AG04449 (cell line): ENCODE measurements at regions not wholly inside any gene's neighbourhood (a gene's known extent, or its start where the extent isn't known, plus 50 kb on each side); places are given as distances from the start of the nearest gene placed in this dataset.

Source experiments
- CTCF ChIA-PET: fragments of 350-600 bp; formaldehyde crosslinking; extraction: SDS; loops from one replicate; lab custom pipeline; 2021; ENCODE audit warnings: antibody characterized with exemption; lab: Yijun Ruan, JAX
- POLR2A ChIA-PET: fragments of 400-600, 350-600 bp; formaldehyde crosslinking; extraction: SDS; loops from one replicate; lab custom pipeline; 2020; ENCODE audit warnings: antibody characterized with exemption, inconsistent platforms; lab: Yijun Ruan, JAX
- DNase-seq: peaks from one replicate; pipeline ENCODE4 v3.0.0-alpha.2; 2010; ENCODE audit warnings: low read depth, low spot score
- H3K4me3 ChIP-seq: 2 replicates; pipeline ENCODE4 v1.5.1; 2011; ENCODE audit warnings: low read depth, mild to moderate bottlenecking, control low read depth, low read length
- CTCF ChIP-seq: IDR thresholded peaks from one replicate; pipeline ENCODE4 v1.5.1; 2011; ENCODE audit warnings: mild to moderate bottlenecking, moderate library complexity, low read length, control low read depth, inconsistent platforms; ENCODE audit not compliant: insufficient read depth; ENCODE audit errors: missing control alignments

- ChIA-PET POLR2A (no interaction called here), CTCF (interaction anchor here (1.3 to 1.6 kb wide), 3 partner anchors 12 to 24 kb away, joined by 3 to 6 read pairs (median 4); no protein-coding TSS in a partner anchor)
- no peak overlapping the region for H3K4me3 ChIP-seq
- DNase-seq = no peak
- no peak for TF ChIP-seq CTCF
Measured at GRCh38 chr18:59044855-59045254, 94.8 kb upstream of the SEC11C start.

GRCh38 chr18:59047321-59048047 lies 92.2 kb upstream of the SEC11C start:
- POLR2A ChIA-PET = no interaction called here
- DNase-seq = no peak
- CTCF ChIA-PET = interaction anchor here (0.8 kb wide), 1 partner anchor 9 kb away, joined by 3 read pairs; no protein-coding TSS in a partner anchor
- TF ChIP-seq CTCF = no peak
- H3K4me3 ChIP-seq = no peak overlapping the region

GRCh38 chr18:59048048-59048363 lies 91.7 kb upstream of the SEC11C start:
- TF ChIP-seq CTCF = no peak
- DNase-seq = no peak
- H3K4me3 ChIP-seq = no peak overlapping the region
- ChIA-PET CTCF (interaction anchor here (0.8 kb wide), 1 partner anchor 9 kb away, joined by 3 read pairs; no protein-coding TSS in a partner anchor), POLR2A (no interaction called here)

- POLR2A ChIA-PET = no interaction called here
- TF ChIP-seq CTCF = no peak
- no peak for DNase-seq
- no peak overlapping the region for H3K4me3 ChIP-seq
- CTCF ChIA-PET = interaction anchor here (0.9 kb wide), 1 partner anchor 282 kb away, joined by 3 read pairs; no protein-coding TSS in a partner anchor
Measured at GRCh38 chr18:59048378-59048777, 91.3 kb upstream of the SEC11C start.

- no peak overlapping the region for H3K4me3 ChIP-seq
- DNase-seq = no peak
- TF ChIP-seq CTCF = no peak
- POLR2A ChIA-PET = no interaction called here
- CTCF ChIA-PET = interaction anchor here (1.1 to 3.2 kb wide), 4 partner anchors 10 to 269 kb away, joined by 3 to 19 read pairs (median 6); no protein-coding TSS in a partner anchor
Measured at GRCh38 chr18:59049721-59050660, 89.7 kb upstream of the SEC11C start.

- no peak for TF ChIP-seq CTCF
- no peak overlapping the region for H3K4me3 ChIP-seq
- ChIA-PET CTCF (interaction anchor here (1.1 to 3.2 kb wide), 4 partner anchors 11 to 270 kb away, joined by 3 to 19 read pairs (median 6); no protein-coding TSS in a partner anchor), POLR2A (no interaction called here)
- DNase-seq = no peak
Measured at GRCh38 chr18:59050661-59051057, 89.0 kb upstream of the SEC11C start.
